ENCODE measurements at regions not wholly inside any gene's neighbourhood (a gene's known extent, or its start where the extent isn't known, plus 50 kb on each side); places are given as distances from the start of the nearest gene placed in this dataset.
A peak's percentile ranks its signal among the peaks of the same experiment; 100 is the strongest.

- peak; percentile 35 for DNase-seq (ENCODE audit: low spot score)
These were observed 138.7 kb upstream of the PPP1R26 start for GRCh38 chr9:135340726-135341475.

- no peak for DNase-seq (ENCODE audit: low spot score)
These were observed 137.9 kb upstream of the PPP1R26 start for GRCh38 chr9:135341612-135342169.

GRCh38 chr9:135342206-135343130 is 137.1 kb upstream of the PPP1R26 start:
- no peak for DNase-seq (ENCODE audit: low spot score)

GRCh38 chr9:135343136-135343535 is 136.4 kb upstream of the PPP1R26 start:
- no peak for DNase-seq (ENCODE audit: low spot score)

DNA sequence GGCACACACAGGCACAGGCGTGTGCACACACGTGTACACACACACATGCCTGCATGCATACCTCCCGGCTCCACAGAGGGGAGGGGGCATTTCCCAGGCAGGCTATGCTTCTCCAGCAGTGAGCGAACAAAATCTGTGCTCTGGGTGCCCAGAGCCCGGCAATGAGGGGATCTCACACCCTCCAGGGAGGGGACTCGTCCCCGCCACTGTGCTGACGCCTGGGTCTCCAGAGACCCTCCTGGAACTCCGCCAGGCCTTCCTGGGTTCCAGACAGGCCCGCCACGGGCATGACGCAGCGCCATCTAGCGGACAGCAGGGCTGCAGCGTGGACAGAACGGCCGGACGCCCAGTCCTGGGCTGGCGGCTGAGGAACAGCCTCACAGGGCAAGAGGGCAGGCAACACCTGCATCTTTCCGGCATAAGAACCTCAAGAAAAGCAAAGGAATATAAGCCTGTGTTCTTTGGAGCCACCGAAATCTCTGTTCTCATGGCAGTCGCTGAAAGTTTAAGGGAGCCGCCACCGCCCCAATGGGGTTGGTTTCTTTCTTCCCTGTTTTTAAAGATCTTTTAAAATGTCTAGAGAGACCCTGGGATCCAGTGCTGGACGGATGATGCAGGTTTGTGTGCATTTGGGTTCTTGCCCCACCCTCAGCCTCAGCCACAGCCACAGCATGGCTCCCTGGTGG is 135.6 kb upstream of the PPP1R26 start:
- peak; percentile 69 for DNase-seq (ENCODE audit: low spot score)

GRCh38 chr9:135344523-135344901 is 135.1 kb upstream of the PPP1R26 start:
- no peak for DNase-seq (ENCODE audit: low spot score)

DNA sequence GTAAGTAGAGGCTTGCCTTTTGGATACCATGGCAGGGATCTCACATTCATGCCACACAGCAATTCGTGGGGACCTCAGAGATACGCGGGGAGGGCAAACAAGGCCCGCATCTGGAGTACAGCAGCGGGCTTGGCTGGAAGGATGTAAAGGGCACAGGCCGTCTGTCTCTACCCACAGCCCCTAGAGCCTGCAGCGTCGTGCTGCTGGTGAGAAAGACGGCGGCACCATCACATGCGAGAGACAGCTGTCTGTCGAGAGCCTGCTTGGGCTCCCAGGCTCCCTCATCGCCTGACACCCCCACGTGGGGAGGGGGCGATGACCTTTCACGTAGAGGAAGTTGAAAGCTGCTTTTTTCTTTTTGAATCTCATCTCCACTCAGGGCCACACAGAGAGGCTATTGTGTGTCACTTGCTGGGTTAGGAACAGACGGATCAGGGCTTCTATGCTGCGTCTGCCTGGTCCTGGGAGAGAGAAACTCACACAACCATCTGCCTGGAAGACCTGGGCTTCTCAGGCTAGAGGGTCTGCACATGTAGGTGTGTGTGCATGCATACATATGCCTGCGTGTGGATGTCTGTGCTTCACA is 134.6 kb upstream of the PPP1R26 start:
- DNase-seq (ENCODE audit: low spot score): no peak

GRCh38 chr9:135345775-135346433 is 133.7 kb upstream of the PPP1R26 start:
- DNase-seq (ENCODE audit: low spot score): no peak

GRCh38 chr9:135346438-135347050 is 133.0 kb upstream of the PPP1R26 start:
- DNase-seq (ENCODE audit: low spot score): peak; percentile 36

DNA sequence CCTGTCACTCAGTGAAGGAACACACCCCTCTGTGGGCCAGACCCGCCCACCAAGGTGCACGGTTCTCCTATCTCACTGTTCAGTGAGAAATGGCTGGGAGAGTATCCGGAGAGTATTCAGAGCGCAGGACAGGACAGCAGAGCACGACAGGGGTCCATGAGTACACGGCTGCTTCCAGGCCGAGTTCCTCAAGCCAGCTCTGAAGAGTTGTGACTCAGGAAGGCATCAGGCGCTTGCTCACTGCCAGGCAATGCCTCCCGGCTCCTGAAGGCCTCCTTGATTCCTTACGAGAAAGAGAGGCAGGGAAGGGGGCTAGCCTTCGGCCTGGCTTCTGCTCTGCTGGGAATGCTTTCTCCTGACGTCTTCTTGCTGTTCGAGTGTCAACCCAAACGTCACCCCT is 132.1 kb upstream of the PPP1R26 start:
- no peak for DNase-seq (ENCODE audit: low spot score)

- DNase-seq (ENCODE audit: low spot score): peak; percentile 26
These were observed 131.3 kb upstream of the PPP1R26 start for GRCh38 chr9:135348076-135348787.

DNA sequence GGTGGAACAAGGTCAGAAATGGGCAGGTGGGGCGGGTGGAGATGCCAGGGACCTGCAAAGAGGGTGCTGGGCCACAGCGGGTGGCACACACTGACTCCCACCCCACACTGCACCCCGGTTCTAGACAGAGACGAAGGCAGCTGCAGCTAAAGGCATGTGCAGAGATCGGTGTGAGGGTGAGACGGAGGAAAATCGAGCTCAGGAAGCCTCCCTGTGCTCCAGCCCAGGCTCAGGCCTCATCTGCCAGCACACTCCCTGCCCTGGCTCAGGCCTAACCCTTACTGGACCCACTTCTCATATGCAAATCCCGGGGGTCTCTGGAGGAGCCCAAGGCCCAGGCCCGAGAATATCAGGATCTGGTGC is 130.8 kb upstream of the PPP1R26 start:
- DNase-seq (ENCODE audit: low spot score): no peak

GRCh38 chr9:135349212-135350002 is 130.2 kb upstream of the PPP1R26 start:
- no peak for DNase-seq (ENCODE audit: low spot score)

- no peak for DNase-seq (ENCODE audit: low spot score)
These were observed 129.6 kb upstream of the PPP1R26 start for GRCh38 chr9:135350003-135350315.

- DNase-seq (ENCODE audit: low spot score): no peak
These were observed 125.6 kb upstream of the PPP1R26 start for GRCh38 chr9:135353935-135354334.

- no peak for DNase-seq (ENCODE audit: low spot score)
These were observed 124.0 kb upstream of the PPP1R26 start for GRCh38 chr9:135355521-135356011.

GRCh38 chr9:135356021-135356420 is 123.6 kb upstream of the PPP1R26 start:
- DNase-seq (ENCODE audit: low spot score): no peak

- no peak for DNase-seq (ENCODE audit: low spot score)
These were observed 122.8 kb upstream of the PPP1R26 start for GRCh38 chr9:135356796-135357195.

DNA sequence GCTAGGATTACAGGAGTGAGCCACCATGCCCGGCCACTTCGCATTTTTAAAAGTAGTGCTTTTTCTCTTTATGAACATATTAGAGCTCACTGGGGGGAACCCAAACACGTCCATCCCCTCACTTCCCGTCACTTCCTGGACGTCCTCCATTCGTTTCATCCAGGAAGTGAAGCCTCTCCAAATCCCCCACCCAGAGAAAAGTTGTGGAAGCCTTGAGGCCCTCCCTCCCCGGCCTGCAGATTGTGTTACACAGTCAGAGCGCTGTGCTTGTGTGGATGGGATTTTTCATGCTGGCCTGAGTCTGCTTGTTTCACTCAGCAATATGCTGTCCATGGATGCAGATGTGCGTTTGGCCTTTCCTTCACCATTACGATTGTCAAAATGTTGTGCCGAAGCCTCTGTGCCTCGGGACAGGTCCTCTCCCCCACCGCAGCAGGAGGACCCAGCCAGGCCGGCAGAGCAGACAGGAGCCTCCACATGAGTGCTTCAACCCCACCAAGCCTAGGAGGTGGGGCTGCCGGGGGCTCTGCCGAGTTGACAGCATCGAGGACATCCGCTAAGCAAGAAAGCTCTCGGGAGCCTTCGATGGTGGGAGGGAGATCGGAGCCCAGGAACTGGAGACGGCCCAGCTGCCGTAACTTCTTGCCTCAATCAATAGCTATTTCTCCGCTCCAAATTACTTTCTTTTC is 121.6 kb upstream of the PPP1R26 start:
- DNase-seq (ENCODE audit: low spot score): no peak

Measured in Ammon's horn (tissue), 1 donor.